Testis (tissue), 2 donors: ENCODE measurements at regions not wholly inside any gene's neighbourhood (a gene's known extent, or its start where the extent isn't known, plus 50 kb on each side); places are given as distances from the start of the nearest gene placed in this dataset.

Experiments
- DNase-seq: peaks from one replicate; pipeline ENCODE4 v3.0.0-alpha.2; 2019
- H3K27ac ChIP-seq, 2 donors: fragments of 200-600 bp; sonication (generic); one replicate each; pipeline ENCODE4 v1.5.1; 2019
- H3K27me3 ChIP-seq: fragments of 200-600 bp; sonication (generic); one replicate; pipeline ENCODE4 v1.5.1; 2019
- H3K36me3 ChIP-seq: fragments of 200-600 bp; sonication (generic); one replicate; pipeline ENCODE4 v1.5.1; 2017; ENCODE audit warnings: low read depth; ENCODE audit errors: missing control alignments
- H3K4me1 ChIP-seq: fragments of 200-600 bp; sonication (generic); one replicate; pipeline ENCODE4 v1.5.1; 2019
- H3K4me3 ChIP-seq, 2 donors: fragments of 200-600 bp; sonication (generic); one replicate each; pipeline ENCODE4 v1.5.1; 2017 to 2019
- H3K9me3 ChIP-seq: fragments of 200-600 bp; sonication (generic); one replicate; pipeline ENCODE4 v1.5.1; 2017
- CTCF ChIP-seq, 3 experiments: fragments of 450-650 bp in 2 of 3; fragments of 200-600 bp in 1 of 3; sonication (generic) in 1 of 3; IDR thresholded peaks; one replicate each; pipeline ENCODE4 v1.5.1; 2016 to 2019; ENCODE audit warnings: antibody characterized with exemption in 3 of 3, mild to moderate bottlenecking in 2 of 3, moderate library complexity in 1 of 3
- POLR2A ChIP-seq: fragments of 450-650 bp; IDR thresholded peaks from one replicate; pipeline ENCODE4 v1.6.1; 2017; ENCODE audit warnings: antibody characterized with exemption, mild to moderate bottlenecking, moderate library complexity
- WGBS, 2 donors: methylation state at CpG; one replicate each; pipeline ENCODE4 v1.1.5; 2018; 5-methylcytosine and 5-hydroxymethylcytosine counted together
- intact Hi-C: fragments of 100-400 bp; cut with DNase I; formaldehyde crosslinking; loops from one replicate; pipeline ENCODE4 v1.15.1; 2023; ENCODE audit warnings: low total_unique reads

- no peak for DNase-seq
These were observed 1744.3 kb upstream of the MIR17HG start for GRCh38 chr13:89603187-89603586.

GRCh38 chr13:89609318-89609717 is 1738.2 kb upstream of the MIR17HG start:
- DNase-seq, result no peak
- no peak overlapping the region for H3K4me3 ChIP-seq
- H3K36me3 ChIP-seq, result no peaks in the 10 kb centered on the region
- H3K27ac ChIP-seq, result no peak overlapping the region
- H3K9me3 ChIP-seq, result no peaks in the 10 kb centered on the region
- no peaks in the 10 kb centered on the region for H3K4me1 ChIP-seq
- H3K27me3 ChIP-seq, result no peaks in the 10 kb centered on the region
- TF ChIP-seq CTCF (IDR thresholded peaks at IDR 0.05) (no peak), POLR2A (no peak)
- intact Hi-C loops, result no loop called here
- WGBS, 2 donors, result 80 to 87% methylated on average over 1 of the region's 1 CpG

More at GRCh38 chr13:89603187-89603586, 1744.3 kb upstream of the MIR17HG start:
- TF ChIP-seq POLR2A, result no peak
- TF ChIP-seq CTCF (IDR thresholded peaks at IDR 0.05), result no peak
- intact Hi-C loops, result no loop called here
- Histone ChIP-seq H3K9me3 (no peaks in the 10 kb centered on the region), H3K4me1 (no peaks in the 10 kb centered on the region), H3K27ac (no peak overlapping the region), H3K4me3 (no peak overlapping the region), H3K36me3 (no peaks in the 10 kb centered on the region), H3K27me3 (no peaks in the 10 kb centered on the region)
- 89 to 91% methylated on average over 1 of the region's 1 CpG for WGBS, 2 donors

- no peak for DNase-seq
- no peak overlapping the region for H3K27ac ChIP-seq
- H3K36me3 ChIP-seq, result no peaks in the 10 kb centered on the region
- WGBS, 2 donors, result 69 to 76% methylated on average over 2 of the region's 2 CpGs
- H3K4me3 ChIP-seq, result no peak overlapping the region
- no peaks in the 10 kb centered on the region for H3K9me3 ChIP-seq
- no peaks in the 10 kb centered on the region for H3K27me3 ChIP-seq
- intact Hi-C loops, result no loop called here
- no peaks in the 10 kb centered on the region for H3K4me1 ChIP-seq
- TF ChIP-seq POLR2A (no peak), CTCF (IDR thresholded peaks at IDR 0.05) (no peak)
These were observed 1737.2 kb upstream of the MIR17HG start for GRCh38 chr13:89610331-89610730.

- no peaks in the 10 kb centered on the region for H3K36me3 ChIP-seq
- 88 to 95% methylated on average over 1 of the region's 1 CpG for WGBS, 2 donors
- no peak overlapping the region for H3K27ac ChIP-seq
- intact Hi-C loops, result no loop called here
- H3K4me3 ChIP-seq, result no peak overlapping the region
- TF ChIP-seq CTCF (IDR thresholded peaks at IDR 0.05) (no peak), POLR2A (no peak)
- no peak for DNase-seq
- no peaks in the 10 kb centered on the region for H3K27me3 ChIP-seq
- H3K9me3 ChIP-seq, result no peaks in the 10 kb centered on the region
- H3K4me1 ChIP-seq, result no peaks in the 10 kb centered on the region
These were observed 1736.6 kb upstream of the MIR17HG start for GRCh38 chr13:89610881-89611280.

- TF ChIP-seq POLR2A (no peak), CTCF (IDR thresholded peaks at IDR 0.05) (no peak)
These were observed 1719.5 kb upstream of the MIR17HG start for GRCh38 chr13:89627996-89628395.

More at GRCh38 chr13:89627996-89628395, 1719.5 kb upstream of the MIR17HG start:
- Histone ChIP-seq H3K27ac (no peak overlapping the region), H3K4me3 (no peak overlapping the region), H3K36me3 (no peaks in the 10 kb centered on the region), H3K27me3 (no peaks in the 10 kb centered on the region), H3K9me3 (no peaks in the 10 kb centered on the region), H3K4me1 (no peaks in the 10 kb centered on the region)
- DNase-seq, result no peak
- intact Hi-C loops, result no loop called here
- 89 to 91% methylated on average over 2 of the region's 2 CpGs for WGBS, 2 donors
